GM23338 (cell line): ENCODE measurements at regions not wholly inside any gene's neighbourhood (a gene's known extent, or its start where the extent isn't known, plus 50 kb on each side); places are given as distances from the start of the nearest gene placed in this dataset.
"Not testable (repeated sequence)": the region's sequence is repeated elsewhere in the genome, so short reads cannot be mapped to it uniquely, and the experiment has no call there.

Experiments used
- CREB1 ChIP-seq: fragments of 250-450 bp; sonication (Bioruptor Pico); IDR thresholded peaks from 2 replicates; pipeline ENCODE4 v1.5.0; 2020; ENCODE audit warnings: low read depth, mild to moderate bottlenecking, moderate library complexity
- CTCF ChIP-seq, 2 experiments: fragments of 200-600 bp in 1 of 2; sonication (generic) in 1 of 2; conservative IDR thresholded peaks; 2 replicates each; pipeline versions ENCODE4 v1.5.1 to v1.6.1; 2016 to 2017; ENCODE audit warnings: antibody characterized with exemption in 2 of 2, low read depth in 2 of 2, mild to moderate bottlenecking in 2 of 2, moderate library complexity in 1 of 2
- EZH2 ChIP-seq: fragments of 200-600 bp; sonication (generic); IDR thresholded peaks from one replicate; pipeline ENCODE4 v1.8.0; 2017; ENCODE audit warnings: antibody characterized with exemption, mild to moderate bottlenecking, low read depth; ENCODE audit not compliant: unreplicated experiment
- EZH2phosphoT487 ChIP-seq: fragments of 200-600 bp; sonication (generic); IDR thresholded peaks from one replicate; pipeline ENCODE4 v1.8.1; 2018; ENCODE audit warnings: antibody characterized with exemption; ENCODE audit not compliant: unreplicated experiment
- JUNB ChIP-seq: IDR thresholded peaks from one replicate; pipeline ENCODE4 v1.6.1; 2016; ENCODE audit warnings: antibody characterized with exemption; ENCODE audit not compliant: unreplicated experiment
- POLR2AphosphoS5 ChIP-seq: IDR thresholded peaks from 2 replicates; pipeline ENCODE4 v1.6.1; 2016; ENCODE audit warnings: antibody characterized with exemption, low read depth
- STAT1 ChIP-seq: IDR thresholded peaks from one replicate; pipeline ENCODE4 v1.6.1; 2016; ENCODE audit warnings: antibody characterized with exemption; ENCODE audit not compliant: unreplicated experiment

- not testable (repeated sequence) for TF ChIP-seq CTCF (conservative IDR thresholded peaks at IDR 0.05; ENCODE audit: low read depth in 2 of 2); POLR2AphosphoS5; EZH2; CREB1; JUNB; STAT1; EZH2phosphoT487
Measured at GRCh38 chr16:16770717-16771116, 391.8 kb downstream of the NPIPA7 start.
